K562 (cell line): ENCODE measurements at regions not wholly inside any gene's neighbourhood (a gene's known extent, or its start where the extent isn't known, plus 50 kb on each side); places are given as distances from the start of the nearest gene placed in this dataset.

Experiments used
- TF ChIP-seq, protein P1 (sequence below): fragments of 200-600 bp; sonication (generic); IDR thresholded peaks from one replicate; pipeline ENCODE4 v1.6.1; 2012; ENCODE audit warnings: mild to moderate bottlenecking, low read depth, low read length, inconsistent platforms
- TF ChIP-seq, protein P2 (sequence below): sonication (generic); formaldehyde crosslinking; IDR thresholded peaks from 2 replicates; pipeline ENCODE4 v1.9.0; 2022; ENCODE audit warnings: mild to moderate bottlenecking, missing genetic modification reagents
- TF ChIP-seq, protein P3 (sequence below): fragments of 450-650 bp; formaldehyde crosslinking; IDR thresholded peaks from 2 replicates; pipeline ENCODE4 v1.4.0; 2022; ENCODE audit warnings: missing genetic modification characterization

DNA sequence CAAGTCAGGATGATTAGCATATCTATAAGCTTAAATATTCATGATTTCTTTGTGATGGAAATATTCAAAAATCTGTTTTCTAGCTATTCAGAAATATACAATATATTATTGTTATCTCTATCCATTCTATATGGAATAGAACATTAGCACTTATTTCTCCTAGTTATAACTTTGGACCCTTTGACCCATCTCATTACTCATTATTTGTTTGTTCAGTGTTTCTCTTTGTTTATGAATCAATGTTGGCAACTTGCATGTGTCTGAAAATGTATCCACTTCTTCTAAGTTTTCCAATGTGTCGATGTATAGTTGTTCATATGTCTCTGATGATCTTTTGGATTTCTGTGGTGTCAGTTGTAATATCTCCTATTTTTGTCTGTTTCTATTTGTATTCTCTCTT, 1059.3 kb downstream of the CDH9 start (continued):
- TF ChIP-seq, protein P1, sequence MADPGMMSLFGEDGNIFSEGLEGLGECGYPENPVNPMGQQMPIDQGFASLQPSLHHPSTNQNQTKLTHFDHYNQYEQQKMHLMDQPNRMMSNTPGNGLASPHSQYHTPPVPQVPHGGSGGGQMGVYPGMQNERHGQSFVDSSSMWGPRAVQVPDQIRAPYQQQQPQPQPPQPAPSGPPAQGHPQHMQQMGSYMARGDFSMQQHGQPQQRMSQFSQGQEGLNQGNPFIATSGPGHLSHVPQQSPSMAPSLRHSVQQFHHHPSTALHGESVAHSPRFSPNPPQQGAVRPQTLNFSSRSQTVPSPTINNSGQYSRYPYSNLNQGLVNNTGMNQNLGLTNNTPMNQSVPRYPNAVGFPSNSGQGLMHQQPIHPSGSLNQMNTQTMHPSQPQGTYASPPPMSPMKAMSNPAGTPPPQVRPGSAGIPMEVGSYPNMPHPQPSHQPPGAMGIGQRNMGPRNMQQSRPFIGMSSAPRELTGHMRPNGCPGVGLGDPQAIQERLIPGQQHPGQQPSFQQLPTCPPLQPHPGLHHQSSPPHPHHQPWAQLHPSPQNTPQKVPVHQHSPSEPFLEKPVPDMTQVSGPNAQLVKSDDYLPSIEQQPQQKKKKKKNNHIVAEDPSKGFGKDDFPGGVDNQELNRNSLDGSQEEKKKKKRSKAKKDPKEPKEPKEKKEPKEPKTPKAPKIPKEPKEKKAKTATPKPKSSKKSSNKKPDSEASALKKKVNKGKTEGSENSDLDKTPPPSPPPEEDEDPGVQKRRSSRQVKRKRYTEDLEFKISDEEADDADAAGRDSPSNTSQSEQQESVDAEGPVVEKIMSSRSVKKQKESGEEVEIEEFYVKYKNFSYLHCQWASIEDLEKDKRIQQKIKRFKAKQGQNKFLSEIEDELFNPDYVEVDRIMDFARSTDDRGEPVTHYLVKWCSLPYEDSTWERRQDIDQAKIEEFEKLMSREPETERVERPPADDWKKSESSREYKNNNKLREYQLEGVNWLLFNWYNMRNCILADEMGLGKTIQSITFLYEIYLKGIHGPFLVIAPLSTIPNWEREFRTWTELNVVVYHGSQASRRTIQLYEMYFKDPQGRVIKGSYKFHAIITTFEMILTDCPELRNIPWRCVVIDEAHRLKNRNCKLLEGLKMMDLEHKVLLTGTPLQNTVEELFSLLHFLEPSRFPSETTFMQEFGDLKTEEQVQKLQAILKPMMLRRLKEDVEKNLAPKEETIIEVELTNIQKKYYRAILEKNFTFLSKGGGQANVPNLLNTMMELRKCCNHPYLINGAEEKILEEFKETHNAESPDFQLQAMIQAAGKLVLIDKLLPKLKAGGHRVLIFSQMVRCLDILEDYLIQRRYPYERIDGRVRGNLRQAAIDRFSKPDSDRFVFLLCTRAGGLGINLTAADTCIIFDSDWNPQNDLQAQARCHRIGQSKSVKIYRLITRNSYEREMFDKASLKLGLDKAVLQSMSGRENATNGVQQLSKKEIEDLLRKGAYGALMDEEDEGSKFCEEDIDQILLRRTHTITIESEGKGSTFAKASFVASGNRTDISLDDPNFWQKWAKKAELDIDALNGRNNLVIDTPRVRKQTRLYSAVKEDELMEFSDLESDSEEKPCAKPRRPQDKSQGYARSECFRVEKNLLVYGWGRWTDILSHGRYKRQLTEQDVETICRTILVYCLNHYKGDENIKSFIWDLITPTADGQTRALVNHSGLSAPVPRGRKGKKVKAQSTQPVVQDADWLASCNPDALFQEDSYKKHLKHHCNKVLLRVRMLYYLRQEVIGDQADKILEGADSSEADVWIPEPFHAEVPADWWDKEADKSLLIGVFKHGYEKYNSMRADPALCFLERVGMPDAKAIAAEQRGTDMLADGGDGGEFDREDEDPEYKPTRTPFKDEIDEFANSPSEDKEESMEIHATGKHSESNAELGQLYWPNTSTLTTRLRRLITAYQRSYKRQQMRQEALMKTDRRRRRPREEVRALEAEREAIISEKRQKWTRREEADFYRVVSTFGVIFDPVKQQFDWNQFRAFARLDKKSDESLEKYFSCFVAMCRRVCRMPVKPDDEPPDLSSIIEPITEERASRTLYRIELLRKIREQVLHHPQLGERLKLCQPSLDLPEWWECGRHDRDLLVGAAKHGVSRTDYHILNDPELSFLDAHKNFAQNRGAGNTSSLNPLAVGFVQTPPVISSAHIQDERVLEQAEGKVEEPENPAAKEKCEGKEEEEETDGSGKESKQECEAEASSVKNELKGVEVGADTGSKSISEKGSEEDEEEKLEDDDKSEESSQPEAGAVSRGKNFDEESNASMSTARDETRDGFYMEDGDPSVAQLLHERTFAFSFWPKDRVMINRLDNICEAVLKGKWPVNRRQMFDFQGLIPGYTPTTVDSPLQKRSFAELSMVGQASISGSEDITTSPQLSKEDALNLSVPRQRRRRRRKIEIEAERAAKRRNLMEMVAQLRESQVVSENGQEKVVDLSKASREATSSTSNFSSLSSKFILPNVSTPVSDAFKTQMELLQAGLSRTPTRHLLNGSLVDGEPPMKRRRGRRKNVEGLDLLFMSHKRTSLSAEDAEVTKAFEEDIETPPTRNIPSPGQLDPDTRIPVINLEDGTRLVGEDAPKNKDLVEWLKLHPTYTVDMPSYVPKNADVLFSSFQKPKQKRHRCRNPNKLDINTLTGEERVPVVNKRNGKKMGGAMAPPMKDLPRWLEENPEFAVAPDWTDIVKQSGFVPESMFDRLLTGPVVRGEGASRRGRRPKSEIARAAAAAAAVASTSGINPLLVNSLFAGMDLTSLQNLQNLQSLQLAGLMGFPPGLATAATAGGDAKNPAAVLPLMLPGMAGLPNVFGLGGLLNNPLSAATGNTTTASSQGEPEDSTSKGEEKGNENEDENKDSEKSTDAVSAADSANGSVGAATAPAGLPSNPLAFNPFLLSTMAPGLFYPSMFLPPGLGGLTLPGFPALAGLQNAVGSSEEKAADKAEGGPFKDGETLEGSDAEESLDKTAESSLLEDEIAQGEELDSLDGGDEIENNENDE, result no peak
- TF ChIP-seq, protein P2, sequence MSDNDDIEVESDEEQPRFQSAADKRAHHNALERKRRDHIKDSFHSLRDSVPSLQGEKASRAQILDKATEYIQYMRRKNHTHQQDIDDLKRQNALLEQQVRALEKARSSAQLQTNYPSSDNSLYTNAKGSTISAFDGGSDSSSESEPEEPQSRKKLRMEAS (CRISPR knock-in tag), result no peak
- TF ChIP-seq, protein P3, sequence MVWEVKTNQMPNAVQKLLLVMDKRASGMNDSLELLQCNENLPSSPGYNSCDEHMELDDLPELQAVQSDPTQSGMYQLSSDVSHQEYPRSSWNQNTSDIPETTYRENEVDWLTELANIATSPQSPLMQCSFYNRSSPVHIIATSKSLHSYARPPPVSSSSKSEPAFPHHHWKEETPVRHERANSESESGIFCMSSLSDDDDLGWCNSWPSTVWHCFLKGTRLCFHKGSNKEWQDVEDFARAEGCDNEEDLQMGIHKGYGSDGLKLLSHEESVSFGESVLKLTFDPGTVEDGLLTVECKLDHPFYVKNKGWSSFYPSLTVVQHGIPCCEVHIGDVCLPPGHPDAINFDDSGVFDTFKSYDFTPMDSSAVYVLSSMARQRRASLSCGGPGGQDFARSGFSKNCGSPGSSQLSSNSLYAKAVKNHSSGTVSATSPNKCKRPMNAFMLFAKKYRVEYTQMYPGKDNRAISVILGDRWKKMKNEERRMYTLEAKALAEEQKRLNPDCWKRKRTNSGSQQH, result no peak
- TF ChIP-seq, all 486 proteins: peak for 0
